MM.1S (cell line): ENCODE measurements at regions not wholly inside any gene's neighbourhood (a gene's known extent, or its start where the extent isn't known, plus 50 kb on each side); places are given as distances from the start of the nearest gene placed in this dataset.
"Not testable (repeated sequence)": the region's sequence is repeated elsewhere in the genome, so short reads cannot be mapped to it uniquely, and the experiment has no call there.

Experiments used
- DNase-seq: peaks from one replicate; pipeline ENCODE4 v3.0.0-alpha.2; 2015
- H2AFZ ChIP-seq: fragments of 300-600 bp; sonication (generic); 2 replicates; pipeline ENCODE4 v1.6.0; 2016; ENCODE audit warnings: antibody characterized with exemption, low read length
- H3F3A ChIP-seq: fragments of 300-600 bp; sonication (generic); 2 replicates; pipeline ENCODE4 v1.6.1; 2016; ENCODE audit warnings: mild to moderate bottlenecking, antibody characterized with exemption, low read length, moderate library complexity, mixed read lengths; ENCODE audit not compliant: insufficient read depth
- H3K27ac ChIP-seq: fragments of 300-600 bp; sonication (generic); 2 replicates; pipeline ENCODE4 v1.5.1; 2016; ENCODE audit warnings: mild to moderate bottlenecking, low read length
- H3K27me3 ChIP-seq: fragments of 300-600 bp; sonication (generic); replicated peaks from 2 replicates; pipeline ENCODE4 v1.6.0; 2016; ENCODE audit warnings: low read length; ENCODE audit not compliant: insufficient read depth
- H3K36me3 ChIP-seq: fragments of 300-600 bp; sonication (generic); replicated peaks from 2 replicates; pipeline ENCODE4 v1.6.1; 2016; ENCODE audit warnings: mild to moderate bottlenecking, low read length, mixed read lengths; ENCODE audit not compliant: insufficient read depth
- H3K4me1 ChIP-seq: fragments of 300-600 bp; sonication (generic); 2 replicates; pipeline ENCODE4 v1.6.1; 2016; ENCODE audit warnings: low read length, mixed read lengths
- H3K4me2 ChIP-seq: fragments of 300-600 bp; sonication (generic); 2 replicates; pipeline ENCODE4 v1.6.0; 2016; ENCODE audit warnings: low read depth, low read length
- H3K4me3 ChIP-seq: fragments of 300-600 bp; sonication (generic); 2 replicates; pipeline ENCODE4 v1.5.1; 2016; ENCODE audit warnings: low read length, mixed read lengths
- H3K79me2 ChIP-seq: fragments of 300-600 bp; sonication (generic); 2 replicates; pipeline ENCODE4 v1.6.1; 2016; ENCODE audit warnings: mixed run types, low read length, mixed read lengths
- H3K9ac ChIP-seq: fragments of 300-600 bp; sonication (generic); 2 replicates; pipeline ENCODE4 v1.6.1; 2016; ENCODE audit warnings: low read length, mixed read lengths
- H3K9me2 ChIP-seq: fragments of 300-600 bp; sonication (generic); replicated peaks from 2 replicates; pipeline ENCODE4 v1.6.1; 2016; ENCODE audit warnings: mild to moderate bottlenecking, low read length, mixed read lengths; ENCODE audit not compliant: insufficient read depth
- H3K9me3 ChIP-seq: fragments of 300-600 bp; sonication (generic); replicated peaks from 2 replicates; pipeline ENCODE4 v1.6.1; 2016; ENCODE audit warnings: mild to moderate bottlenecking, low read length, mixed read lengths; ENCODE audit not compliant: insufficient read depth
- H4K20me1 ChIP-seq: fragments of 300-600 bp; sonication (generic); 2 replicates; pipeline ENCODE4 v1.6.1; 2016; ENCODE audit warnings: mild to moderate bottlenecking, low read length, moderate library complexity, mixed read lengths; ENCODE audit not compliant: insufficient read depth
- CTCF ChIP-seq: fragments of 300-600 bp; sonication (generic); IDR thresholded peaks from 2 replicates; pipeline ENCODE4 v1.5.1; 2016; ENCODE audit warnings: antibody characterized with exemption, low read length, mixed read lengths
- EZH2 ChIP-seq: fragments of 300-600 bp; sonication (generic); optimal IDR thresholded peaks from 2 replicates; pipeline ENCODE3; 2017; ENCODE audit warnings: low read depth, mild to moderate bottlenecking, antibody characterized with exemption, low read length, mixed read lengths
- EZH2phosphoT487 ChIP-seq: fragments of 300-600 bp; sonication (generic); IDR thresholded peaks from 2 replicates; pipeline ENCODE4 v1.6.1; 2018; ENCODE audit warnings: antibody characterized with exemption, low read length

GRCh38 chr6:74715355-74716085, 490.3 kb downstream of the COL12A1 start:
- TF ChIP-seq EZH2: no peak
- no peak for TF ChIP-seq EZH2phosphoT487
- TF ChIP-seq CTCF: no peak
- Histone ChIP-seq H3K4me1 (no peaks in the 10 kb centered on the region), H3K79me2 (no peaks in the 10 kb centered on the region), H3K27ac (no peak overlapping the region), H4K20me1 (no peaks in the 10 kb centered on the region), H3K4me2 (no peak overlapping the region), H3K9me2 (no peaks in the 10 kb centered on the region), H3K9ac (no peak overlapping the region), H3K36me3 (no peaks in the 10 kb centered on the region), H3K27me3 (no peaks in the 10 kb centered on the region), H3K9me3 (no peaks in the 10 kb centered on the region), H3K4me3 (no peak overlapping the region), H3F3A (no peaks in the 10 kb centered on the region), H2AFZ (no peak overlapping the region)
- DNase-seq: no peak

GRCh38 chr6:74713941-74714340, 491.9 kb downstream of the COL12A1 start:
- no peak for DNase-seq
- no peak for TF ChIP-seq EZH2phosphoT487
- no peaks in the 10 kb centered on the region for H3K9me2 ChIP-seq
- no peak overlapping the region for H3K27ac ChIP-seq
- no peak overlapping the region for H3K9ac ChIP-seq
- no peaks in the 10 kb centered on the region for H3K79me2 ChIP-seq
- no peak overlapping the region for H2AFZ ChIP-seq
- H3K9me3 ChIP-seq: no peaks in the 10 kb centered on the region
- no peaks in the 10 kb centered on the region for H3F3A ChIP-seq
- H3K4me2 ChIP-seq: no peak overlapping the region
- H3K4me3 ChIP-seq: no peak overlapping the region
- H4K20me1 ChIP-seq: no peaks in the 10 kb centered on the region
- H3K4me1 ChIP-seq: no peaks in the 10 kb centered on the region
- no peaks in the 10 kb centered on the region for H3K36me3 ChIP-seq
- H3K27me3 ChIP-seq: no peaks in the 10 kb centered on the region

GRCh38 chr6:74705451-74705850, 500.4 kb downstream of the COL12A1 start:
- TF ChIP-seq EZH2 (no peak), EZH2phosphoT487 (no peak), CTCF (no peak)
- Histone ChIP-seq H3K36me3 (no peaks in the 10 kb centered on the region), H3K9me2 (no peaks in the 10 kb centered on the region), H3K4me3 (no peak overlapping the region), H3F3A (no peaks in the 10 kb centered on the region), H3K9me3 (no peaks in the 10 kb centered on the region), H3K4me2 (no peak overlapping the region), H3K27ac (no peak overlapping the region), H4K20me1 (no peaks in the 10 kb centered on the region), H3K79me2 (no peaks in the 10 kb centered on the region), H2AFZ (no peak overlapping the region), H3K9ac (no peak overlapping the region), H3K4me1 (no peaks in the 10 kb centered on the region), H3K27me3 (no peaks in the 10 kb centered on the region)
- no peak for DNase-seq

- H3K9ac ChIP-seq, DNase-seq, H3K4me1 ChIP-seq, H2AFZ ChIP-seq, H3K9me3 ChIP-seq, H3K9me2 ChIP-seq, H4K20me1 ChIP-seq, H3K36me3 ChIP-seq, H3K4me2 ChIP-seq, H3K79me2 ChIP-seq, H3F3A ChIP-seq, H3K27ac ChIP-seq, H3K27me3 ChIP-seq, H3K4me3 ChIP-seq: not testable (repeated sequence)
Measured at GRCh38 chr6:74704540-74704939, 501.3 kb downstream of the COL12A1 start.
